ENCODE measurements at regions not wholly inside any gene's neighbourhood (a gene's known extent, or its start where the extent isn't known, plus 50 kb on each side); places are given as distances from the start of the nearest gene placed in this dataset.

DNA sequence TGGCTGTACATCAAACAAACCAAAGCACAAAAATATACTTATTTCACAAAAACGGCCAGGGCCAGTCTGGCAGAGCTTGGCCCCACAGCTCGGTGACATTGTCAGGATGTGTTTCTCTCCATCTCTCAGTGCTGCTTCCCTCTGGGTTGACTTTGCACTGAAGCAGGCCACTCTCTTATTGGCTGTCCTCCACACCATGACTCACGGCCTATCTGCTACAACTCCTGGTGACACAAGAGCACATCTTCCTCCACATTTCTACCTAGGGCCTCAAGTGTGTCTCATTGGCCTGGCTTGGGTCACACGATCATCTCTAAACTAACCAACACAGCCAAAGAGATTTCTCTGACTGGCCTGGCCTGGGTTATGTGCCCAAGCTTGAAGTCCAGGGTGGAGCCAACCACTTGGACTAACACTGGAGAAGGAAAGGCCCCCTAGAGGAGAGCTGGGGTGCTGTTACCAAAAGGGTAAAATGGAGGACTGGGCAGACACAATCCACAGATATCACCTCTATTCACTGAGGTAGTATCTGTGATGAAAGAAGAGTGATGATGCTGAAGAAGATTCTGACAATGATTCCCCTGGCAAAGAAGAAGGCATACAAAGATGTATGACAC is 159.8 kb upstream of the TSHZ2 start:
- Histone ChIP-seq H3K9ac (ENCODE audit: low read length) (no peak overlapping the region), H2AFZ (ENCODE audit: low read depth, low read length) (no peak overlapping the region), H4K20me1 (ENCODE audit: insufficient read depth) (no peaks in the 10 kb centered on the region), H3K4me2 (ENCODE audit: low read length) (no peak overlapping the region), H3K27ac (ENCODE audit: low read length) (no peak overlapping the region), H3K9me2 (ENCODE audit: insufficient read depth, low read length) (no peaks in the 10 kb centered on the region), H3K79me2 (replicated peaks; ENCODE audit: insufficient read depth, low read length) (no peaks in the 10 kb centered on the region), H3F3A (ENCODE audit: insufficient read depth, low read length, poor library complexity, severe bottlenecking) (no peaks in the 10 kb centered on the region), H3K4me3 (ENCODE audit: low read length) (no peak overlapping the region), H3K27me3 (ENCODE audit: insufficient read depth, low read depth, low read length) (no peaks in the 10 kb centered on the region), H3K36me3 (ENCODE audit: insufficient read depth, low read length) (no peaks in the 10 kb centered on the region), H3K9me3 (ENCODE audit: low read length) (no peaks in the 10 kb centered on the region)
- TF ChIP-seq, protein P1, sequence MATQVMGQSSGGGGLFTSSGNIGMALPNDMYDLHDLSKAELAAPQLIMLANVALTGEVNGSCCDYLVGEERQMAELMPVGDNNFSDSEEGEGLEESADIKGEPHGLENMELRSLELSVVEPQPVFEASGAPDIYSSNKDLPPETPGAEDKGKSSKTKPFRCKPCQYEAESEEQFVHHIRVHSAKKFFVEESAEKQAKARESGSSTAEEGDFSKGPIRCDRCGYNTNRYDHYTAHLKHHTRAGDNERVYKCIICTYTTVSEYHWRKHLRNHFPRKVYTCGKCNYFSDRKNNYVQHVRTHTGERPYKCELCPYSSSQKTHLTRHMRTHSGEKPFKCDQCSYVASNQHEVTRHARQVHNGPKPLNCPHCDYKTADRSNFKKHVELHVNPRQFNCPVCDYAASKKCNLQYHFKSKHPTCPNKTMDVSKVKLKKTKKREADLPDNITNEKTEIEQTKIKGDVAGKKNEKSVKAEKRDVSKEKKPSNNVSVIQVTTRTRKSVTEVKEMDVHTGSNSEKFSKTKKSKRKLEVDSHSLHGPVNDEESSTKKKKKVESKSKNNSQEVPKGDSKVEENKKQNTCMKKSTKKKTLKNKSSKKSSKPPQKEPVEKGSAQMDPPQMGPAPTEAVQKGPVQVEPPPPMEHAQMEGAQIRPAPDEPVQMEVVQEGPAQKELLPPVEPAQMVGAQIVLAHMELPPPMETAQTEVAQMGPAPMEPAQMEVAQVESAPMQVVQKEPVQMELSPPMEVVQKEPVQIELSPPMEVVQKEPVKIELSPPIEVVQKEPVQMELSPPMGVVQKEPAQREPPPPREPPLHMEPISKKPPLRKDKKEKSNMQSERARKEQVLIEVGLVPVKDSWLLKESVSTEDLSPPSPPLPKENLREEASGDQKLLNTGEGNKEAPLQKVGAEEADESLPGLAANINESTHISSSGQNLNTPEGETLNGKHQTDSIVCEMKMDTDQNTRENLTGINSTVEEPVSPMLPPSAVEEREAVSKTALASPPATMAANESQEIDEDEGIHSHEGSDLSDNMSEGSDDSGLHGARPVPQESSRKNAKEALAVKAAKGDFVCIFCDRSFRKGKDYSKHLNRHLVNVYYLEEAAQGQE (IDR thresholded peaks at IDR 0.05; ENCODE audit: borderline replicate concordance), result no peak
- TF ChIP-seq EP300 (conservative IDR thresholded peaks at IDR 0.05; ENCODE audit: poor library complexity, severe bottlenecking) (no peak), TAF1 (IDR thresholded peaks at IDR 0.05; ENCODE audit: low read depth) (no peak), EZH2 (IDR thresholded peaks at IDR 0.05; ENCODE audit: borderline replicate concordance, insufficient read depth, low read length, poor library complexity, severe bottlenecking) (no peak), POLR2AphosphoS5 (IDR thresholded peaks at IDR 0.05) (no peak), SMC3 (conservative IDR thresholded peaks at IDR 0.05; ENCODE audit: poor library complexity) (no peak), MXI1 (conservative IDR thresholded peaks at IDR 0.05; ENCODE audit: poor library complexity, severe bottlenecking) (no peak), RAD21 (conservative IDR thresholded peaks at IDR 0.05) (no peak)
- TF ChIP-seq, protein P2, sequence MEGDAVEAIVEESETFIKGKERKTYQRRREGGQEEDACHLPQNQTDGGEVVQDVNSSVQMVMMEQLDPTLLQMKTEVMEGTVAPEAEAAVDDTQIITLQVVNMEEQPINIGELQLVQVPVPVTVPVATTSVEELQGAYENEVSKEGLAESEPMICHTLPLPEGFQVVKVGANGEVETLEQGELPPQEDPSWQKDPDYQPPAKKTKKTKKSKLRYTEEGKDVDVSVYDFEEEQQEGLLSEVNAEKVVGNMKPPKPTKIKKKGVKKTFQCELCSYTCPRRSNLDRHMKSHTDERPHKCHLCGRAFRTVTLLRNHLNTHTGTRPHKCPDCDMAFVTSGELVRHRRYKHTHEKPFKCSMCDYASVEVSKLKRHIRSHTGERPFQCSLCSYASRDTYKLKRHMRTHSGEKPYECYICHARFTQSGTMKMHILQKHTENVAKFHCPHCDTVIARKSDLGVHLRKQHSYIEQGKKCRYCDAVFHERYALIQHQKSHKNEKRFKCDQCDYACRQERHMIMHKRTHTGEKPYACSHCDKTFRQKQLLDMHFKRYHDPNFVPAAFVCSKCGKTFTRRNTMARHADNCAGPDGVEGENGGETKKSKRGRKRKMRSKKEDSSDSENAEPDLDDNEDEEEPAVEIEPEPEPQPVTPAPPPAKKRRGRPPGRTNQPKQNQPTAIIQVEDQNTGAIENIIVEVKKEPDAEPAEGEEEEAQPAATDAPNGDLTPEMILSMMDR (IDR thresholded peaks at IDR 0.05; ENCODE audit: poor library complexity, severe bottlenecking), result no peak

DNA sequence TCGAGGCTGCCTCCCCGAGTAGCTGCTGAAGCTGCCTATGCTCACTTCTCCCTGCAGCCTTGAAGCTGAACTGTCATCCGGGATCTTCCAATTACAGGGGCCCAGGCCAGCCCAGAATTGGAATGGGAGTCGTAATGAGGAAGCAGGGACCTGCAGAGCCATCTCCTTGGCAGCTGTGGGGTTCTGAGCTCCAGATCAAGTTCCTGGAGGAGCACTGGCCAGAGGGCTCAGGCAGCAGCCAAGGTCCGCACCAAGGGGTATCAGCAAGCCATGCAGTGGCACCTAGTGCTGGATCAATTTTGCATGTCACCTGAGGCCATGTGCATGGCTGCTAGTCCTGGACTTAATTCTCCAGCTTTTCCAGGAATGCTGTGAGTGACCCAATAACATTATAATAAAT is 163.2 kb upstream of the TSHZ2 start:
- Histone ChIP-seq H3K36me3 (ENCODE audit: insufficient read depth, low read length) (no peaks in the 10 kb centered on the region), H4K20me1 (ENCODE audit: insufficient read depth) (no peaks in the 10 kb centered on the region), H3K4me3 (ENCODE audit: low read length) (no peak overlapping the region), H3K9me2 (ENCODE audit: insufficient read depth, low read length) (no peaks in the 10 kb centered on the region), H3K79me2 (replicated peaks; ENCODE audit: insufficient read depth, low read length) (no peaks in the 10 kb centered on the region), H3K27ac (ENCODE audit: low read length) (no peak overlapping the region), H3K4me2 (ENCODE audit: low read length) (no peak overlapping the region), H2AFZ (ENCODE audit: low read depth, low read length) (no peak overlapping the region), H3K27me3 (ENCODE audit: insufficient read depth, low read depth, low read length) (no peaks in the 10 kb centered on the region), H3K9ac (ENCODE audit: low read length) (no peak overlapping the region), H3F3A (ENCODE audit: insufficient read depth, low read length, poor library complexity, severe bottlenecking) (no peaks in the 10 kb centered on the region), H3K9me3 (ENCODE audit: low read length) (no peaks in the 10 kb centered on the region)
- TF ChIP-seq EP300 (conservative IDR thresholded peaks at IDR 0.05; ENCODE audit: poor library complexity, severe bottlenecking), result no peak
- TF ChIP-seq, protein P1 (IDR thresholded peaks at IDR 0.05; ENCODE audit: borderline replicate concordance), result no peak
- no peak for TF ChIP-seq TAF1 (IDR thresholded peaks at IDR 0.05; ENCODE audit: low read depth)
- TF ChIP-seq POLR2AphosphoS5 (IDR thresholded peaks at IDR 0.05), result no peak
- TF ChIP-seq SMC3 (conservative IDR thresholded peaks at IDR 0.05; ENCODE audit: poor library complexity), result no peak
- TF ChIP-seq, protein P2 (IDR thresholded peaks at IDR 0.05; ENCODE audit: poor library complexity, severe bottlenecking), result no peak
- no peak for TF ChIP-seq EZH2 (IDR thresholded peaks at IDR 0.05; ENCODE audit: borderline replicate concordance, insufficient read depth, low read length, poor library complexity, severe bottlenecking)
